H9 (cell line): ENCODE measurements at regions not wholly inside any gene's neighbourhood (a gene's known extent, or its start where the extent isn't known, plus 50 kb on each side); places are given as distances from the start of the nearest gene placed in this dataset.

Experiments
- DNase-seq: peaks from one replicate; pipeline ENCODE4 v3.0.0-alpha.2; 2017
- H2AFZ ChIP-seq: one replicate; pipeline ENCODE4 v1.6.1; 2013; ENCODE audit warnings: mild to moderate bottlenecking, low read length, control low read depth, moderate library complexity
- H2AK5ac ChIP-seq: 2 replicates; pipeline ENCODE4 v1.6.1; 2013; ENCODE audit warnings: low read length, control low read depth, mixed read lengths; ENCODE audit not compliant: insufficient read length
- H2BK120ac ChIP-seq: one replicate; pipeline ENCODE4 v1.6.1; 2013; ENCODE audit warnings: low read depth, mild to moderate bottlenecking, low read length, control low read depth, inconsistent platforms; ENCODE audit not compliant: poor library complexity, severe bottlenecking
- H2BK12ac ChIP-seq: 2 replicates; pipeline ENCODE4 v1.6.1; 2013; ENCODE audit warnings: low read length, control low read depth, mixed read lengths, low read depth; ENCODE audit not compliant: insufficient read length
- H2BK15ac ChIP-seq: 2 replicates; pipeline ENCODE4 v1.6.1; 2013; ENCODE audit warnings: low read depth, low read length, control low read depth
- H2BK20ac ChIP-seq: one replicate; pipeline ENCODE4 v1.6.1; 2013; ENCODE audit warnings: low read depth, mild to moderate bottlenecking, low read length, control low read depth, inconsistent platforms; ENCODE audit not compliant: poor library complexity, severe bottlenecking
- H2BK5ac ChIP-seq: 2 replicates; pipeline ENCODE4 v1.6.1; 2013; ENCODE audit warnings: low read length, control low read depth, mixed read lengths; ENCODE audit not compliant: insufficient read length
- H3K14ac ChIP-seq: 2 replicates; pipeline ENCODE4 v1.6.1; 2013; ENCODE audit warnings: low read length, control low read depth; ENCODE audit not compliant: insufficient read depth
- H3K18ac ChIP-seq: 2 replicates; pipeline ENCODE4 v1.6.1; 2013; ENCODE audit warnings: low read depth, mild to moderate bottlenecking, mixed read lengths, low read length, control low read depth; ENCODE audit not compliant: insufficient read length
- H3K23ac ChIP-seq: 2 replicates; pipeline ENCODE4 v1.6.1; 2013; ENCODE audit warnings: low read length, control low read depth, mixed read lengths, low read depth; ENCODE audit not compliant: insufficient read length
- H3K23me2 ChIP-seq: 2 replicates; pipeline ENCODE4 v1.6.1; 2013; ENCODE audit warnings: low read depth, mild to moderate bottlenecking, mixed read lengths, low read length, control low read depth; ENCODE audit not compliant: insufficient read length, poor library complexity, severe bottlenecking
- H3K27ac ChIP-seq: 2 replicates; pipeline ENCODE4 v1.5.1; 2013; ENCODE audit warnings: low read length, control low read depth, mixed read lengths, low read depth; ENCODE audit not compliant: insufficient read length
- H3K27me3 ChIP-seq: 2 replicates; pipeline ENCODE4 v1.6.1; 2013; ENCODE audit warnings: low read length, control low read depth, inconsistent platforms; ENCODE audit not compliant: insufficient read depth
- H3K4ac ChIP-seq: 2 replicates; pipeline ENCODE4 v1.6.1; 2013; ENCODE audit warnings: low read depth, mild to moderate bottlenecking, control low read depth, inconsistent platforms, low read length, moderate library complexity
- H3K4me1 ChIP-seq: 2 replicates; pipeline ENCODE4 v1.6.1; 2013; ENCODE audit warnings: low read length, control low read depth, inconsistent platforms; ENCODE audit not compliant: insufficient read depth
- H3K4me2 ChIP-seq: 2 replicates; pipeline ENCODE4 v1.6.1; 2013; ENCODE audit warnings: low read length, control low read depth, mixed read lengths; ENCODE audit not compliant: insufficient read length, insufficient read depth
- H3K56ac ChIP-seq: 2 replicates; pipeline ENCODE4 v1.6.1; 2013; ENCODE audit warnings: low read depth, mild to moderate bottlenecking, mixed read lengths, low read length, control low read depth; ENCODE audit not compliant: insufficient read length
- H3K79me1 ChIP-seq: 2 replicates; pipeline ENCODE4 v1.6.1; 2013; ENCODE audit warnings: low read depth, mild to moderate bottlenecking, moderate library complexity, low read length, control low read depth, inconsistent platforms; ENCODE audit not compliant: insufficient read depth, poor library complexity, severe bottlenecking
- H3K79me2 ChIP-seq: 2 replicates; pipeline ENCODE4 v1.6.1; 2013; ENCODE audit warnings: low read length, control low read depth, inconsistent platforms; ENCODE audit not compliant: insufficient read depth
- H3K9ac ChIP-seq: 2 replicates; pipeline ENCODE4 v1.6.1; 2013; ENCODE audit warnings: low read length, control low read depth, mixed read lengths; ENCODE audit not compliant: insufficient read length; ENCODE audit errors: extremely low read depth
- H3K9me3 ChIP-seq: one replicate; pipeline ENCODE4 v1.6.1; 2013; ENCODE audit warnings: low read depth, low read length, inconsistent platforms; ENCODE audit not compliant: control insufficient read depth
- H3T11ph ChIP-seq: one replicate; pipeline ENCODE4 v1.6.1; 2013; ENCODE audit warnings: mild to moderate bottlenecking, low read length, control low read depth, inconsistent platforms
- H4K20me1 ChIP-seq: one replicate; pipeline ENCODE4 v1.6.1; 2013; ENCODE audit not compliant: control insufficient read depth, insufficient read length, insufficient read depth
- H4K5ac ChIP-seq: 2 replicates; pipeline ENCODE4 v1.6.1; 2013; ENCODE audit warnings: low read depth, mild to moderate bottlenecking, mixed read lengths, low read length, control low read depth; ENCODE audit not compliant: insufficient read length
- H4K8ac ChIP-seq: replicated peaks from 2 replicates; pipeline ENCODE4 v1.6.1; 2013; ENCODE audit warnings: low read length, control low read depth, mixed read lengths, low read depth; ENCODE audit not compliant: insufficient read length
- H4K91ac ChIP-seq: 2 replicates; pipeline ENCODE4 v1.6.1; 2013; ENCODE audit warnings: low read depth, mild to moderate bottlenecking, moderate library complexity, mixed read lengths, low read length, control low read depth; ENCODE audit not compliant: insufficient read length
- H3K27ac Mint-ChIP-seq, 3 experiments: 2 replicates in 2 of 3; 3 replicates in 1 of 3; pipeline ENCODE4 v1.8.0; 2020 to 2021; ENCODE audit warnings: mixed read lengths in 3 of 3, mild to moderate bottlenecking in 1 of 3, moderate library complexity in 1 of 3
- H3K27me3 Mint-ChIP-seq: 2 replicates; pipeline ENCODE4 v1.8.0; 2021; ENCODE audit warnings: low read depth, mild to moderate bottlenecking, moderate library complexity, mixed read lengths
- H3K36me3 Mint-ChIP-seq, 3 experiments: 2 replicates in 2 of 3; 3 replicates in 1 of 3; pipeline ENCODE4 v1.8.0; 2020 to 2021; ENCODE audit warnings: low read depth in 3 of 3, mixed read lengths in 3 of 3; ENCODE audit not compliant: insufficient read depth in 1 of 3
- H3K4me1 Mint-ChIP-seq, 2 experiments: 2 replicates each; pipeline ENCODE4 v1.8.0; 2020; ENCODE audit warnings: mixed read lengths in 2 of 2
- H3K4me3 Mint-ChIP-seq, 2 experiments: 2 replicates in 1 of 2; 3 replicates in 1 of 2; pipeline ENCODE4 v1.8.0; 2020 to 2021; ENCODE audit warnings: mild to moderate bottlenecking in 2 of 2, mixed read lengths in 2 of 2, moderate library complexity in 1 of 2
- H3K9me3 Mint-ChIP-seq, 2 experiments: 2 replicates in 1 of 2; 3 replicates in 1 of 2; pipeline ENCODE4 v1.8.0; 2020; ENCODE audit warnings: mild to moderate bottlenecking in 2 of 2, mixed read lengths in 2 of 2, moderate library complexity in 1 of 2
- WGBS: extraction: QIAGEN DNeasy Blood & Tissue Kit; methylation state at CpG from one replicate; pipeline ENCODE4 v1.1.7; 2013; ENCODE audit warnings: missing lambda C conversion rate, low lambda C conversion rate, mixed read lengths; ENCODE audit not compliant: insufficient read length; ENCODE audit errors: extremely low coverage; 5-methylcytosine and 5-hydroxymethylcytosine counted together
- TF ChIP-seq, protein P1 (sequence below): fragments of 200-600 bp; sonication (generic); conservative IDR thresholded peaks from 3 replicates; pipeline ENCODE4 v1.8.0; 2021; ENCODE audit warnings: antibody characterized with exemption, mild to moderate bottlenecking

GRCh38 chr5:108515517-108516105 is 133.7 kb upstream of the FBXL17 start:
- Histone ChIP-seq H3K27ac (no peak overlapping the region), H4K8ac (no peak overlapping the region), H2AK5ac (no peak overlapping the region), H3K27me3 (no peaks in the 10 kb centered on the region), H4K20me1 (no peaks in the 10 kb centered on the region), H3K79me2 (no peaks in the 10 kb centered on the region), H3K79me1 (no peaks in the 10 kb centered on the region), H3K4me1 (no peaks in the 10 kb centered on the region), H2BK5ac (no peak overlapping the region), H2BK120ac (no peak overlapping the region), H3K4ac (no peak overlapping the region), H4K5ac (no peak overlapping the region), H3K23me2 (no peaks in the 10 kb centered on the region), H2AFZ (no peak overlapping the region), H2BK12ac (no peak overlapping the region), H2BK15ac (no peak overlapping the region), H3T11ph (no peak overlapping the region), H3K56ac (no peak overlapping the region), H3K23ac (no peak overlapping the region), H3K18ac (no peak overlapping the region), H2BK20ac (no peak overlapping the region), H3K14ac (no peak overlapping the region), H3K9ac (no peak overlapping the region), H3K9me3 (no peaks in the 10 kb centered on the region), H3K4me2 (no peak overlapping the region), H4K91ac (no peak overlapping the region)
- no peak for DNase-seq
- TF ChIP-seq, protein P1, sequence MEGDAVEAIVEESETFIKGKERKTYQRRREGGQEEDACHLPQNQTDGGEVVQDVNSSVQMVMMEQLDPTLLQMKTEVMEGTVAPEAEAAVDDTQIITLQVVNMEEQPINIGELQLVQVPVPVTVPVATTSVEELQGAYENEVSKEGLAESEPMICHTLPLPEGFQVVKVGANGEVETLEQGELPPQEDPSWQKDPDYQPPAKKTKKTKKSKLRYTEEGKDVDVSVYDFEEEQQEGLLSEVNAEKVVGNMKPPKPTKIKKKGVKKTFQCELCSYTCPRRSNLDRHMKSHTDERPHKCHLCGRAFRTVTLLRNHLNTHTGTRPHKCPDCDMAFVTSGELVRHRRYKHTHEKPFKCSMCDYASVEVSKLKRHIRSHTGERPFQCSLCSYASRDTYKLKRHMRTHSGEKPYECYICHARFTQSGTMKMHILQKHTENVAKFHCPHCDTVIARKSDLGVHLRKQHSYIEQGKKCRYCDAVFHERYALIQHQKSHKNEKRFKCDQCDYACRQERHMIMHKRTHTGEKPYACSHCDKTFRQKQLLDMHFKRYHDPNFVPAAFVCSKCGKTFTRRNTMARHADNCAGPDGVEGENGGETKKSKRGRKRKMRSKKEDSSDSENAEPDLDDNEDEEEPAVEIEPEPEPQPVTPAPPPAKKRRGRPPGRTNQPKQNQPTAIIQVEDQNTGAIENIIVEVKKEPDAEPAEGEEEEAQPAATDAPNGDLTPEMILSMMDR = no peak
- WGBS = no CpG with 5 or more reads among the region's 1 CpG
- Mint-ChIP-seq H3K27ac (no peak overlapping the region), H3K4me1 (peaks cover 17 to 21% of the 10 kb centered on the region in 2 experiments), H3K27me3 (no peaks in the 10 kb centered on the region), H3K4me3 (no peak overlapping the region), H3K9me3 (no peaks in the 10 kb centered on the region), H3K36me3 (no peaks in the 10 kb centered on the region)
